Spleen (tissue), 11 donors: ENCODE measurements at regions not wholly inside any gene's neighbourhood (a gene's known extent, or its start where the extent isn't known, plus 50 kb on each side); places are given as distances from the start of the nearest gene placed in this dataset.
A peak's percentile ranks its signal among the peaks of the same experiment; 100 is the strongest.

Source experiments
- DNase-seq: peaks from one replicate; pipeline ENCODE4 v3.0.0-alpha.2; 2020
- H3K27ac ChIP-seq, 8 donors: fragments of 200-600 bp; sonication (generic) in 7 of 8; 1 replicate in 4 of 8; 2 replicates in 4 of 8; pipeline versions ENCODE4 v1.5.0 to v1.8.0; 2016 to 2021; ENCODE audit warnings: inconsistent platforms in 4 of 8, mild to moderate bottlenecking in 4 of 8, moderate library complexity in 1 of 8
- H3K27me3 ChIP-seq, 7 donors: fragments of 200-600 bp; sonication (generic) in 6 of 7; replicated peaks in 1 of 7; 1 replicate in 4 of 7; 2 replicates in 3 of 7; pipeline versions ENCODE4 v1.5.0 to v1.8.0; 2016 to 2021; ENCODE audit warnings: inconsistent platforms in 3 of 7, mild to moderate bottlenecking in 1 of 7
- H3K36me3 ChIP-seq, 6 donors: fragments of 200-600 bp; sonication (generic) in 5 of 6; 1 replicate in 4 of 6; 2 replicates in 2 of 6; pipeline versions ENCODE4 v1.5.0 to v1.8.0; 2016 to 2021; ENCODE audit warnings: inconsistent platforms in 2 of 6
- H3K4me1 ChIP-seq, 6 donors: fragments of 200-600 bp; sonication (generic) in 5 of 6; 1 replicate in 3 of 6; 2 replicates in 3 of 6; pipeline versions ENCODE4 v1.5.0 to v1.8.0; 2016 to 2021; ENCODE audit warnings: inconsistent platforms in 3 of 6
- H3K4me3 ChIP-seq, 8 donors: fragments of 200-600 bp; sonication (generic) in 7 of 8; 1 replicate in 4 of 8; 2 replicates in 4 of 8; pipeline versions ENCODE4 v1.5.0 to v1.8.0; 2016 to 2021; ENCODE audit warnings: inconsistent platforms in 4 of 8, mild to moderate bottlenecking in 4 of 8, moderate library complexity in 2 of 8
- H3K9me3 ChIP-seq, 8 donors: fragments of 200-600 bp; sonication (generic) in 7 of 8; 1 replicate in 4 of 8; 2 replicates in 4 of 8; pipeline versions ENCODE4 v1.5.0 to v1.8.0; 2016 to 2021; ENCODE audit warnings: inconsistent platforms in 4 of 8
- POLR2A ChIP-seq, 3 donors: fragments of 450-650 bp; IDR thresholded peaks; one replicate each; pipeline ENCODE4 v1.5.1; 2017; ENCODE audit warnings: antibody characterized with exemption in 3 of 3, mild to moderate bottlenecking in 1 of 3
- POLR2AphosphoS5 ChIP-seq, 3 donors: sonication (generic); formaldehyde crosslinking; IDR thresholded peaks; one replicate each; pipeline ENCODE4 v1.5.1; 2017; ENCODE audit warnings: antibody characterized with exemption in 3 of 3
- WGBS, 5 donors: extraction: QIAGEN DNeasy Blood & Tissue Kit in 3 of 5; methylation state at CpG; one replicate each; pipeline versions ENCODE4 v1.1.5 to v1.1.7; 2013 to 2018; 5-methylcytosine and 5-hydroxymethylcytosine counted together
- intact Hi-C: fragments of 100-400 bp; cut with DNase I; formaldehyde crosslinking; loops from one replicate; pipeline ENCODE4 v1.15.0; 2023; ENCODE audit warnings: low total_unique reads
- TF ChIP-seq, protein P1 (sequence below), 11 experiments: fragments of 200-600 bp in 7 of 11; fragments of 450-650 bp in 4 of 11; sonication (generic) in 4 of 11; IDR thresholded peaks in 8 of 11; conservative IDR thresholded peaks in 3 of 11; 1 replicate in 7 of 11; 2 replicates in 4 of 11; pipeline versions ENCODE4 v1.4.0 to v1.8.0; 2016 to 2021; ENCODE audit warnings: antibody characterized with exemption in 11 of 11, inconsistent platforms in 4 of 11, mild to moderate bottlenecking in 1 of 11
- donor health status: healthy with polysubstance abuse.
- donor health status: DM: no; HTN: no; CAD: no; lungs with moderate emphysema.
- donor health status: DM: no; HTN: no; CAD: no.
- donor health status: Bipolar disorder and iron deficiency.
- donor health status: healthy.
- donor health status: DM: no; HTN: no; CAD: no.
- donor health status: DM: yes; HTN: yes; CAD: no.

DNA sequence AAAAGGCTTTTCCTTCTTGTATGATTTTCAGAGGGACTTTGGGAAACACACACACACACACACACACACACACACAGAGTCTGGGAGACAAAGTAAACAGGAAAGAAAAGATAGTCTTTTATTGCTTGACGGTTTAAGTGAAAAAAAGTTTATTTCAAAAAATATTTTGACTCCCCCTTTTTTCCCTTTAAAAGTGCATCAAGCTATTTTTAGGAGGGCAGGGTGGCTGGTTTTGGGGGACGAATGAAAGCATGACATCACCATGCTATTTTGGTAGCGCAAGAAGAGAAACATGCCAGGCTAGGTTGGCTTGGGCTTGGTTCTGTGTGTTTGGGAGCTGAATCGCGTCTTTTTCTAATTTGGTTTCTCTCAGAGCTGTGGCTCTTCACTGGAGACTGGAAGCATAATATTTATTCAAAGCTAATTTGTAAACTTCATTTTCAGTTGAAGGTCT lies 129.2 kb downstream of the BAMBI start:
- Histone ChIP-seq H3K4me3 (no peak overlapping the region), H3K9me3 (no peaks in the 10 kb centered on the region), H3K27me3 (peaks cover 0 to 10% (median 0%) of the 10 kb centered on the region in 7 donors), H3K27ac (peak overlapping the region in 7 of 8 donors; percentile 9 to 61 (median 41)), H3K4me1 (peaks cover 0 to 47% (median 18%) of the 10 kb centered on the region in 6 donors), H3K36me3 (no peaks in the 10 kb centered on the region)
- no peak for DNase-seq
- TF ChIP-seq POLR2A (IDR thresholded peaks at IDR 0.05) (no peak), POLR2AphosphoS5 (IDR thresholded peaks at IDR 0.05) (no peak)
- TF ChIP-seq, protein P1, sequence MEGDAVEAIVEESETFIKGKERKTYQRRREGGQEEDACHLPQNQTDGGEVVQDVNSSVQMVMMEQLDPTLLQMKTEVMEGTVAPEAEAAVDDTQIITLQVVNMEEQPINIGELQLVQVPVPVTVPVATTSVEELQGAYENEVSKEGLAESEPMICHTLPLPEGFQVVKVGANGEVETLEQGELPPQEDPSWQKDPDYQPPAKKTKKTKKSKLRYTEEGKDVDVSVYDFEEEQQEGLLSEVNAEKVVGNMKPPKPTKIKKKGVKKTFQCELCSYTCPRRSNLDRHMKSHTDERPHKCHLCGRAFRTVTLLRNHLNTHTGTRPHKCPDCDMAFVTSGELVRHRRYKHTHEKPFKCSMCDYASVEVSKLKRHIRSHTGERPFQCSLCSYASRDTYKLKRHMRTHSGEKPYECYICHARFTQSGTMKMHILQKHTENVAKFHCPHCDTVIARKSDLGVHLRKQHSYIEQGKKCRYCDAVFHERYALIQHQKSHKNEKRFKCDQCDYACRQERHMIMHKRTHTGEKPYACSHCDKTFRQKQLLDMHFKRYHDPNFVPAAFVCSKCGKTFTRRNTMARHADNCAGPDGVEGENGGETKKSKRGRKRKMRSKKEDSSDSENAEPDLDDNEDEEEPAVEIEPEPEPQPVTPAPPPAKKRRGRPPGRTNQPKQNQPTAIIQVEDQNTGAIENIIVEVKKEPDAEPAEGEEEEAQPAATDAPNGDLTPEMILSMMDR (IDR thresholded peaks at IDR 0.05 in 8 of 11, conservative IDR thresholded peaks at IDR 0.05 in 3 of 11): no peak
- intact Hi-C loops: no loop called here
- WGBS, 5 donors: 52 to 66% (median 62%) methylated on average over 5 of the region's 5 CpGs

DNA sequence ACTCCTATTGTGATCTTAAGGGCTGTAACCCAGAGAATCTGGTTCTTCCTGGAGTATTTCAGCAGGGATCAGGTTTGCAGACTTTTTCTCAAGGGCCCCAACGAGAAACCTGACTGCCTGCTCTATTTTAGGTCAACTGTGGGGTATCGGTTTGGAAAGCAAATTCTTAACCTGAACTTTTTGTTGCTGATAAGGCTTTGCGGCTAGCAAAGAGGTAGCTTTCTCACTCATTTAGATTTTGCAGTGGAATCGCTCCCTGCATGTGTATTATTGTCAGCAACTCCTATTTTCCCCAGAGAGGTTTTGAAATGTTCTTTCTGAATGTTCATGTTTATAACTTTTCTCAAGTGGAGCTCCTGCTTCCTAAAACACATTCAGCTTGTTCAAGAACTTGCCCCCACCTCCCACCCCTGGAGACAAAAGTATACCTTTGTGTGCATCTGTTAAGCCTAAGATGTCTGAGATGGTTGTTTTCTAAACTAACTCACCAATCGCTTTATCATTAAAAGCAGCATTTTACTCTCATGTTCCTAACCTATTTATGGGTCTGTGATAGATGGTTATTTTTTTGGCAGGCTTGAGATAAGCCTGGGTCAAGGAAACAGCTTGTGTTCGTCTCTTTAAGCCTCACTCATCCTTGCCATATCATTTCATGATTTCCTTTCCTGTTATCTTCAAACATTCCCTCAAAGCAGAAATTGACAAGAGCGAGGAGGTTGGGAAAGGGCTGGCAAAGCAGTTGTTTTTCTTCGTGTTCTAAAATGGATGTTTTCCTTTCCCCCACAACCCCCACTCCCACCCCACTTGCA lies 129.8 kb downstream of the BAMBI start:
- no peaks in the 10 kb centered on the region for H3K36me3 ChIP-seq
- H3K4me1 ChIP-seq: peaks cover 0 to 47% (median 18%) of the 10 kb centered on the region in 6 donors
- intact Hi-C loops: no loop called here
- TF ChIP-seq POLR2AphosphoS5 (IDR thresholded peaks at IDR 0.05): peak in 1 of 3 donors; percentile 19
- TF ChIP-seq, protein P1 (IDR thresholded peaks at IDR 0.05 in 8 of 11, conservative IDR thresholded peaks at IDR 0.05 in 3 of 11): no peak
- no peak overlapping the region for H3K4me3 ChIP-seq
- H3K9me3 ChIP-seq: no peaks in the 10 kb centered on the region
- peaks cover 0 to 10% (median 0%) of the 10 kb centered on the region in 7 donors for H3K27me3 ChIP-seq
- 32 to 47% (median 42%) methylated on average over 8 of the region's 8 CpGs for WGBS, 5 donors
- H3K27ac ChIP-seq: peak overlapping the region in 7 of 8 donors; percentile 21 to 61 (median 41)
- no peak for DNase-seq

DNA sequence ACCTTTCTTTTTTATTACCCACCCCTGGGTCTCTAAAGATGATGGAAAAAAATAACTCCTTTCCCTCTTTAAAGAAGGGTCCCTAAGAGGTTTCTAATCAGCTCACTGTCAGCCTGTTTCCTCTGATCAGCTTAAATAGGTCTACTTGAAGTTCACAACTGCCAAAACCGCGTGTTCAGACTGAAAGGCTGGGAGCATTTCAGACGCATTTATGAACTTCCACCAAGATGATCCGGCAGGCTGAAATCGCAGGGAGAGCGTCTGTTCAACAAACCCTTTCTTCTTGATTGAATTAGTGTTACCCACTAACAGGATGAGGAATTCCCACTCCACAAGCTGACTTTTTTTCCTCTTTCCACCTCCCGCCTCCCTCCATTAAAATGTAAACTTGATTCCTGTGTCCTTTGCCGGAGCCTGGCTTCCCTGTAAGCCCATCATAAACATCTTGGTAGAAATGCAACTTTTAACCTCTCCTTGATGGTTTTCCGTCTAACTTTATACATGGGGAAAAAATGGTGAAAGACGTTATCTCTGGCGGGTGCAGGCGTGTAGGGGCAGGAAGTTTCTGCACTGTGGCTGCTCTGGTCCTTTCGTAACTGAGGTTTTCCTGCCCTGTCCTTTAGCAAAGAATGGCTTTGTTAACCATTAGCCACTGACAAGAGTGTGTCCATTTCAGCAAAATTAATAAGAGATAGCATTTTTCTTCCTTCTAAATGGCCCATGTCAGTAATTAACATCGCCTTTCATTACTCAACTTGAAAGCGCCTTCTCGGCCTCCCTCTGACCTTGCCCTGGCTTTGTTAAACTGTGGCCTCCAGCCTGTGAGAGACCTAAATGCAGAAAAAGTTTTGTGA lies 130.7 kb downstream of the BAMBI start:
- peak overlapping the region in 7 of 8 donors; percentile 29 to 72 (median 58) for H3K27ac ChIP-seq
- DNase-seq: no peak

More for the DNA sequence above, 130.7 kb downstream of the BAMBI start:
- Histone ChIP-seq H3K9me3 (no peaks in the 10 kb centered on the region), H3K4me1 (peaks cover 0 to 47% (median 18%) of the 10 kb centered on the region in 6 donors), H3K4me3 (peak overlapping the region in 1 of 8 donors; percentile 35), H3K27me3 (peaks cover 0 to 10% (median 0%) of the 10 kb centered on the region in 7 donors), H3K36me3 (no peaks in the 10 kb centered on the region)
- intact Hi-C loops: no loop called here
- TF ChIP-seq, protein P1 (IDR thresholded peaks at IDR 0.05 in 8 of 11, conservative IDR thresholded peaks at IDR 0.05 in 3 of 11): no peak
- TF ChIP-seq POLR2A (IDR thresholded peaks at IDR 0.05) (no peak), POLR2AphosphoS5 (IDR thresholded peaks at IDR 0.05) (no peak)
- WGBS, 5 donors: 11 to 15% (median 15%) methylated on average over 16 of the region's 16 CpGs
